ENCODE measurements at regions not wholly inside any gene's neighbourhood (a gene's known extent, or its start where the extent isn't known, plus 50 kb on each side); places are given as distances from the start of the nearest gene placed in this dataset.
A peak's percentile ranks its signal among the peaks of the same experiment; 100 is the strongest.

GRCh38 chr4:157996061-157997028, 176.5 kb downstream of the GASK1B start:
- Histone ChIP-seq H3K9me3 (no peaks in the 10 kb centered on the region), H3K4me3 (no peak overlapping the region), H3K36me3 (no peaks in the 10 kb centered on the region), H3K27ac (peak overlapping the region in 1 of 4 donors; percentile 28), H3K4me1 (peaks cover 4 to 13% (median 9%) of the 10 kb centered on the region in 4 donors), H3K27me3 (no peaks in the 10 kb centered on the region)
- WGBS, 2 donors = 62 to 63% methylated on average over 6 of the region's 6 CpGs
- DNase-seq = no peak
- TF ChIP-seq POLR2A (IDR thresholded peaks at IDR 0.05) (no peak), POLR2AphosphoS5 (IDR thresholded peaks at IDR 0.05) (no peak), CTCF (IDR thresholded peaks at IDR 0.05) (no peak)
- ATAC-seq (ENCODE audit: low FRiP score in 2 of 2) = no peak

- DNase-seq = no peak
These were observed 178.0 kb downstream of the GASK1B start for GRCh38 chr4:157994863-157995262.

GRCh38 chr4:157992948-157993839, 179.6 kb downstream of the GASK1B start:
- DNase-seq (no peak), ATAC-seq (ENCODE audit: low FRiP score in 2 of 2) (no peak)
- H3K4me1 ChIP-seq = peaks cover 4 to 13% (median 9%) of the 10 kb centered on the region in 4 donors
- no peaks in the 10 kb centered on the region for H3K9me3 ChIP-seq
- no peaks in the 10 kb centered on the region for H3K27me3 ChIP-seq
- 82 to 86% methylated on average over 4 of the region's 4 CpGs for WGBS, 2 donors
- no peaks in the 10 kb centered on the region for H3K36me3 ChIP-seq
- H3K27ac ChIP-seq = peak overlapping the region in 2 of 4 donors; percentile 9 to 55
- TF ChIP-seq EP300 (IDR thresholded peaks at IDR 0.05) (no peak), POLR2AphosphoS5 (IDR thresholded peaks at IDR 0.05) (no peak), POLR2A (IDR thresholded peaks at IDR 0.05) (no peak), CTCF (IDR thresholded peaks at IDR 0.05) (no peak)
- H3K4me3 ChIP-seq = no peak overlapping the region

More at GRCh38 chr4:157994863-157995262, 178.0 kb downstream of the GASK1B start:
- H3K27me3 ChIP-seq = no peaks in the 10 kb centered on the region
- 34 to 36% methylated on average over 6 of the region's 6 CpGs for WGBS, 2 donors
- peak overlapping the region in 2 of 4 donors; percentile 17 to 40 for H3K27ac ChIP-seq
- no peak for ATAC-seq (ENCODE audit: low FRiP score in 2 of 2)
- peaks cover 4 to 13% (median 9%) of the 10 kb centered on the region in 4 donors for H3K4me1 ChIP-seq
- no peaks in the 10 kb centered on the region for H3K36me3 ChIP-seq
- TF ChIP-seq POLR2A (IDR thresholded peaks at IDR 0.05) (no peak), POLR2AphosphoS5 (IDR thresholded peaks at IDR 0.05) (no peak), EP300 (IDR thresholded peaks at IDR 0.05) (no peak), CTCF (IDR thresholded peaks at IDR 0.05) (no peak)
- no peaks in the 10 kb centered on the region for H3K9me3 ChIP-seq
- H3K4me3 ChIP-seq = no peak overlapping the region

- peak; percentile 67 to 93 for ATAC-seq (ENCODE audit: low FRiP score in 2 of 2)
- 13% methylated on average over 6 of the region's 6 CpGs for WGBS, 2 donors
- H3K4me3 ChIP-seq = peak overlapping the region in 2 of 4 donors; percentile 33 to 39
- H3K9me3 ChIP-seq = no peaks in the 10 kb centered on the region
- no peak for DNase-seq
- TF ChIP-seq EP300 (IDR thresholded peaks at IDR 0.05) (peak in 1 of 4 donors; percentile 31), POLR2A (IDR thresholded peaks at IDR 0.05) (no peak), CTCF (IDR thresholded peaks at IDR 0.05) (peak; percentile 54 to 83 (median 71)), POLR2AphosphoS5 (IDR thresholded peaks at IDR 0.05) (no peak)
- H3K4me1 ChIP-seq = peaks cover 4 to 13% (median 9%) of the 10 kb centered on the region in 4 donors
- H3K27ac ChIP-seq = peak overlapping the region in 3 of 4 donors; percentile 35 to 57 (median 55)
- H3K27me3 ChIP-seq = no peaks in the 10 kb centered on the region
- no peaks in the 10 kb centered on the region for H3K36me3 ChIP-seq
These were observed 180.7 kb downstream of the GASK1B start for GRCh38 chr4:157992038-157992705.

Measured in upper lobe of left lung (tissue), 6 donors.